ENCODE measurements at regions not wholly inside any gene's neighbourhood (a gene's known extent, or its start where the extent isn't known, plus 50 kb on each side); places are given as distances from the start of the nearest gene placed in this dataset.

DNA sequence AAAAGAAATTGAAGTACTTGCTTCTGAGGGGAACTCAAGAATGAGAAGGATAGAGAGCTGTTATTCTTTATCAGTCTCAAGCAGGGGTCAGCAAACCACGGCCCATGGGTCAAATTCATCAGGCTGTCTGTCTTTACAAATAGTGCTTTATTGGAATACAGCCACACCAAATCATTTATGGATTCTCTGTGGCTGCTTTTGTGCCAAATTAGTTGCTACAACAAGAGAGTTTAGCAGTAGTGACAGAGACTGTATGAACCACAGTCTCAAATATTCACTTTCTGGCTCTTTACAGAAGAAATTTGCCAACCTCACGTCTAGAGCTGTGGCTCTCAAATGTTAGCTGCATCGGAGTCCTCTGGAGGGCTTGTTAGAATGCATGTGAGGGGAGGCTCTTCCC lies 258.0 kb upstream of the RARB start:
- TF ChIP-seq, protein P1, sequence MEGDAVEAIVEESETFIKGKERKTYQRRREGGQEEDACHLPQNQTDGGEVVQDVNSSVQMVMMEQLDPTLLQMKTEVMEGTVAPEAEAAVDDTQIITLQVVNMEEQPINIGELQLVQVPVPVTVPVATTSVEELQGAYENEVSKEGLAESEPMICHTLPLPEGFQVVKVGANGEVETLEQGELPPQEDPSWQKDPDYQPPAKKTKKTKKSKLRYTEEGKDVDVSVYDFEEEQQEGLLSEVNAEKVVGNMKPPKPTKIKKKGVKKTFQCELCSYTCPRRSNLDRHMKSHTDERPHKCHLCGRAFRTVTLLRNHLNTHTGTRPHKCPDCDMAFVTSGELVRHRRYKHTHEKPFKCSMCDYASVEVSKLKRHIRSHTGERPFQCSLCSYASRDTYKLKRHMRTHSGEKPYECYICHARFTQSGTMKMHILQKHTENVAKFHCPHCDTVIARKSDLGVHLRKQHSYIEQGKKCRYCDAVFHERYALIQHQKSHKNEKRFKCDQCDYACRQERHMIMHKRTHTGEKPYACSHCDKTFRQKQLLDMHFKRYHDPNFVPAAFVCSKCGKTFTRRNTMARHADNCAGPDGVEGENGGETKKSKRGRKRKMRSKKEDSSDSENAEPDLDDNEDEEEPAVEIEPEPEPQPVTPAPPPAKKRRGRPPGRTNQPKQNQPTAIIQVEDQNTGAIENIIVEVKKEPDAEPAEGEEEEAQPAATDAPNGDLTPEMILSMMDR (IDR thresholded peaks at IDR 0.05), result no peak
- Histone ChIP-seq H3K4me3 (no peak overlapping the region), H3K9me3 (no peaks in the 10 kb centered on the region), H3K36me3 (ENCODE audit: low read depth) (no peaks in the 10 kb centered on the region), H3K4me1 (ENCODE audit: low read depth) (no peaks in the 10 kb centered on the region)
- no peak for ATAC-seq
- no peak for DNase-seq
- intact Hi-C loops (cut with DNase I, micrococcal nuclease), result loop anchor here in 1 of 2 donors (10.0 kb wide), 1 partner anchor 45 kb away; no protein-coding TSS in a partner anchor

DNA sequence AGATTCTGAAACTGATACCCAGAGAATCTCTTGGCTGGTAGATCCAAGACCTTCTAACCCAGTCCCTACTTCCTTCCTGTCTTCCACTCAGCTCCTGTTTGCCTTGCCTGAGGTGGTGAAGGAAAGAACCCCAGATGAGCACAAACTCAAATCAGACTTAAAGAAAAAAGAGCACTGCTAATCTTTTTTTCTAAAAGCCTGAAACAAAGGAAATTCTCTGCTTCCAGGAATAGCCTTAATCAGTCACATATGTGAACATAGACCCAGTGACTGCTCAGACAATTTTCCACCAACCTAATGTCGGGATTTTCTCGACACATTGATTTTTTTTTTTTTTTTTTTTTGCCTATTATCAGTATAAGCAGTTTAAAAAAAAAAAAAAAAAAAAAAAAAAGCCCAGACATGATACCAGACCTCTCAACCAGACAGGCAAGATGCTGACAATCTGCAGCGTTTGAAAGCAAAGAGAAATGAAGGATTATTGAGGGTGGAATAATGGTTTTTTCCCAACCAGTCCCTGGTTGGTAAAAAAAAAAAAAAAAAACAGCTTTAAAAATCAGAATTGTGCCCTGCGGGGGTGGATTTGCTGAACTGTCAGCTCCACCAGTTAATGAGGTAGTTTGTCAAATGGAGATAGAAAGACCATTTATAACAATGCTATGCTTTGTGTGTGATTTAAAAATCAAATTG lies 256.8 kb upstream of the RARB start:
- H3K9me3 ChIP-seq, result no peaks in the 10 kb centered on the region
- no peaks in the 10 kb centered on the region for H3K4me1 ChIP-seq (ENCODE audit: low read depth)
- ATAC-seq (no peak), DNase-seq (no peak)
- intact Hi-C loops (cut with DNase I, micrococcal nuclease), result loop anchor here in 1 of 2 donors (10.0 kb wide), 1 partner anchor 46 kb away; no protein-coding TSS in a partner anchor
- H3K36me3 ChIP-seq (ENCODE audit: low read depth), result no peaks in the 10 kb centered on the region
- no peak overlapping the region for H3K4me3 ChIP-seq
- TF ChIP-seq, protein P1 (IDR thresholded peaks at IDR 0.05), result no peak

DNA sequence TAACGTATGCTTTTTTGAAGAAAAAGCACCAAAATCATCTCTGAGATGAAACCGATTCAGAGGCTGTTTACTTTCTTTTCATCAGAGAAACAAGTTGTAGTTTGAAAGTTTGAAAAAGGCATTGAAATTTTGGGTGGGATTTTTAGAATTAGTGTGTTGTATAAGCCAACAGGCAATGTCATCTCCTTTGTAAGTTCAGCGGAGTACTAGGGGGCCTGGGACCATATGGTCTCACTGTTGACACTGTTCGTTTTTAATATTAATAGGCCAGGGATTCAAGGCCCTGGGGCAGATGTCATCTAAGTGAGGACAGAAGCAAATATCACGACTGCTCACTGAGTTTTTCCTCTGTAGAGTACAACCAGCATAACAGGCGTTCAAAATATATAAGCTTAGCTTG lies 256.2 kb upstream of the RARB start:
- H3K36me3 ChIP-seq (ENCODE audit: low read depth), result no peaks in the 10 kb centered on the region
- TF ChIP-seq, protein P1 (IDR thresholded peaks at IDR 0.05), result no peak
- intact Hi-C loops (cut with DNase I, micrococcal nuclease), result loop anchor here in 1 of 2 donors (10.0 kb wide), 1 partner anchor 47 kb away; no protein-coding TSS in a partner anchor
- DNase-seq (no peak), ATAC-seq (no peak)
- no peak overlapping the region for H3K4me3 ChIP-seq
- H3K9me3 ChIP-seq, result no peaks in the 10 kb centered on the region
- H3K4me1 ChIP-seq (ENCODE audit: low read depth), result no peaks in the 10 kb centered on the region

DNA sequence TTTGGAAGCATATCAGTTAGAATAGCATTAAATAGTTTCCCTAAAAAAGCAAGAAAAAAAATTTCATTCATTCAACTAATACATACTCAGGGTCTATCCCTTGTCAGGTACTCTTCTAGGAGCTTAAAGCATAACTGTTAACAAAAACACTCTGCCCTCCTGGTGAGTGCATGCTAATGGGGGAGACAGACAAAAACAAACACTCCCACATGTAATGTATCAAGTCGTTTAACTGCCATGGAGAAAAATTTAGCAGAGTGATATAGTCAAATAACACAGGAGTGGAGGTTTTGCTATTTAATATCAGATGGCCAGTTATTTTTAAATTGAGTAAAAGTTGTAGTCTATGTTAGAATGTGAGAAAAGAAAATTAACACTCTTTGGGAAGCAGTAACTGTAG lies 254.5 kb upstream of the RARB start:
- H3K36me3 ChIP-seq (ENCODE audit: low read depth), result no peaks in the 10 kb centered on the region
- TF ChIP-seq, protein P1 (IDR thresholded peaks at IDR 0.05), result no peak
- H3K4me1 ChIP-seq (ENCODE audit: low read depth), result no peaks in the 10 kb centered on the region
- ATAC-seq (no peak), DNase-seq (no peak)
- no peaks in the 10 kb centered on the region for H3K9me3 ChIP-seq
- intact Hi-C loops (cut with DNase I, micrococcal nuclease), result loop anchor here in 1 of 2 donors (10.0 kb wide), 1 partner anchor 49 kb away; no protein-coding TSS in a partner anchor
- H3K4me3 ChIP-seq, result no peak overlapping the region

DNA sequence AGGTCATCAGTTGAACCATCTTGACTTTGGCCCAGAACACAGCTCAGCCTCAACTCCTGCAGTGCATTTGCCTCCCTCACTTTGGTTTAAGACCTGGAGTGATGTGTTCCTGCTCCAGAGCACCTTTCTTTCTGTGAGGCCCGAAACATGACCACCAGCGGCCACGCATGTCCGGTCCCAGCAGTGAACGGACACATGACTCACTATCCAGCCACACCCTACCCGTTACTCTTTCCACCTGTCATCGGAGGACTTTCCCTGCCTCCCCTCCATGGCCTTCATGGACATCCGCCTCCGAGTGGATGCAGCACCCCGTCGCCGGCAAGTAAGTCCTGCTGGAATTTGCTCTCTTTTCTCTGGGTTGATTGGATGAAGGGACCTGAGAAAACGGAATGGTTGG lies 253.8 kb upstream of the RARB start:
- H3K4me1 ChIP-seq (ENCODE audit: low read depth), result no peaks in the 10 kb centered on the region
- TF ChIP-seq, protein P1 (IDR thresholded peaks at IDR 0.05), result no peak
- intact Hi-C loops (cut with DNase I, micrococcal nuclease), result loop anchor here in 1 of 2 donors (10.0 kb wide), 1 partner anchor 49 kb away; no protein-coding TSS in a partner anchor
- ATAC-seq (no peak), DNase-seq (no peak)
- no peaks in the 10 kb centered on the region for H3K9me3 ChIP-seq
- no peak overlapping the region for H3K4me3 ChIP-seq
- H3K36me3 ChIP-seq (ENCODE audit: low read depth), result no peaks in the 10 kb centered on the region

All from mucosa of descending colon (tissue), 3 donors.